Neural cell (in vitro differentiated cells): ENCODE measurements at regions not wholly inside any gene's neighbourhood (a gene's known extent, or its start where the extent isn't known, plus 50 kb on each side); places are given as distances from the start of the nearest gene placed in this dataset.

Source experiments
- CTCF ChIP-seq: fragments of 450-650 bp; IDR thresholded peaks from 2 replicates; pipeline ENCODE4 v1.5.1; 2014; ENCODE audit warnings: antibody characterized with exemption, mild to moderate bottlenecking, moderate library complexity; ENCODE audit not compliant: poor library complexity, severe bottlenecking
- EZH2 ChIP-seq: fragments of 200-600, 300-800 bp; shearing (Covaris generic), sonication (generic); IDR thresholded peaks from 2 replicates; pipeline ENCODE4 v1.6.1; 2014; ENCODE audit warnings: antibody characterized with exemption, low read length, borderline replicate concordance, mild to moderate bottlenecking; ENCODE audit not compliant: insufficient read depth, poor library complexity, severe bottlenecking
- POLR2AphosphoS5 ChIP-seq: IDR thresholded peaks from 2 replicates; pipeline ENCODE4 v1.6.1; 2012

GRCh38 chr2:83615511-83615910 lies 843.6 kb downstream of the SUCLG1 start:
- TF ChIP-seq POLR2AphosphoS5 (no peak), CTCF (no peak), EZH2 (no peak)
